ENCODE measurements at regions not wholly inside any gene's neighbourhood (a gene's known extent, or its start where the extent isn't known, plus 50 kb on each side); places are given as distances from the start of the nearest gene placed in this dataset.

GRCh38 chr4:141306331-141306730 is 85.6 kb downstream of the ZNF330 start:
- TF ChIP-seq CTCF (IDR thresholded peaks at IDR 0.05; ENCODE audit: insufficient read depth, low read depth, low read length) = no peak
- TF ChIP-seq EZH2 (IDR thresholded peaks at IDR 0.05; ENCODE audit: insufficient read depth, low read length) = no peak
